A673 (cell line): ENCODE measurements at regions not wholly inside any gene's neighbourhood (a gene's known extent, or its start where the extent isn't known, plus 50 kb on each side); places are given as distances from the start of the nearest gene placed in this dataset.

ENCODE experiments used
- BruUV-seq: library from RNA; stranded (reverse); fragments of 400-500 nt; replicated peaks from 2 replicates; lab custom pipeline; 2021; lab: Mats Ljungman, UMichigan
- CTCF ChIA-PET: fragments of 300-600 bp; sonication (Branson Sonifier 250); formaldehyde crosslinking; loops from one replicate; lab custom pipeline; 2022; ENCODE audit warnings: antibody characterized with exemption; lab: Charles Lee
- POLR2A ChIA-PET: fragments of 300-600 bp; sonication (Branson Sonifier 250); formaldehyde crosslinking; loops from one replicate; lab custom pipeline; 2022; ENCODE audit warnings: antibody characterized with exemption; ENCODE audit not compliant: low non-redundant PET; lab: Charles Lee
- DNase-seq: peaks from one replicate; pipeline ENCODE4 v3.0.0-alpha.2; 2015; ENCODE audit warnings: low spot score
- H3K27ac ChIP-seq: fragments of 200-600 bp; sonication (generic); 2 replicates; pipeline ENCODE4 v1.5.1; 2016; ENCODE audit warnings: mixed run types, low read depth, mild to moderate bottlenecking, mixed read lengths, antibody characterized with exemption, low read length; ENCODE audit not compliant: poor library complexity, severe bottlenecking
- H3K27me3 ChIP-seq: fragments of 200-600 bp; sonication (generic); replicated peaks from 2 replicates; pipeline ENCODE4 v1.6.1; 2017; ENCODE audit warnings: mixed run types, low read depth, mild to moderate bottlenecking, mixed read lengths, antibody characterized with exemption, low read length; ENCODE audit not compliant: insufficient read depth, poor library complexity
- H3K36me3 ChIP-seq: fragments of 200-600 bp; sonication (generic); 2 replicates; pipeline ENCODE4 v1.6.1; 2016; ENCODE audit warnings: mixed run types, mild to moderate bottlenecking, mixed read lengths, antibody characterized with exemption, low read length; ENCODE audit not compliant: insufficient read depth, poor library complexity, severe bottlenecking
- H3K4me1 ChIP-seq: fragments of 200-600 bp; sonication (generic); 2 replicates; pipeline ENCODE4 v1.6.1; 2017; ENCODE audit warnings: mixed run types, mild to moderate bottlenecking, mixed read lengths, antibody characterized with exemption, low read length; ENCODE audit not compliant: insufficient read depth, poor library complexity, severe bottlenecking
- H3K4me3 ChIP-seq: fragments of 200-600 bp; sonication (generic); 2 replicates; pipeline ENCODE4 v1.5.1; 2016; ENCODE audit warnings: low read depth, mixed run types, mild to moderate bottlenecking, mixed read lengths, low read length; ENCODE audit not compliant: poor library complexity, severe bottlenecking
- H3K9me3 ChIP-seq: fragments of 200-600 bp; sonication (generic); 2 replicates; pipeline ENCODE4 v1.6.1; 2016; ENCODE audit warnings: mixed run types, low read depth, mild to moderate bottlenecking, mixed read lengths, antibody characterized with exemption, low read length; ENCODE audit not compliant: poor library complexity, severe bottlenecking
- CTCF ChIP-seq: fragments of 300-800, 200-600 bp; sonication (generic); conservative IDR thresholded peaks from 2 replicates; pipeline ENCODE4 v1.5.1; 2017; ENCODE audit warnings: low read depth, mild to moderate bottlenecking, antibody characterized with exemption, low read length, moderate library complexity, mixed read lengths
- EZH2 ChIP-seq: fragments of 200-600 bp; sonication (generic); IDR thresholded peaks from 2 replicates; pipeline ENCODE4 v1.6.1; 2017; ENCODE audit warnings: borderline replicate concordance, low read depth, mild to moderate bottlenecking, mixed read lengths, antibody characterized with exemption, low read length; ENCODE audit not compliant: poor library complexity, severe bottlenecking
- intact Hi-C: fragments of 100-400 bp; cut with micrococcal nuclease; formaldehyde crosslinking; loops from one replicate; pipeline ENCODE4 v1.10.0; 2022; ENCODE audit not compliant: unreplicated experiment

GRCh38 chr15:97026781-97027180 is 696.3 kb downstream of the NR2F2 start:
- peaks cover 11% of the 10 kb centered on the region for H3K9me3 ChIP-seq
- CTCF ChIA-PET = no interaction called here

DNA sequence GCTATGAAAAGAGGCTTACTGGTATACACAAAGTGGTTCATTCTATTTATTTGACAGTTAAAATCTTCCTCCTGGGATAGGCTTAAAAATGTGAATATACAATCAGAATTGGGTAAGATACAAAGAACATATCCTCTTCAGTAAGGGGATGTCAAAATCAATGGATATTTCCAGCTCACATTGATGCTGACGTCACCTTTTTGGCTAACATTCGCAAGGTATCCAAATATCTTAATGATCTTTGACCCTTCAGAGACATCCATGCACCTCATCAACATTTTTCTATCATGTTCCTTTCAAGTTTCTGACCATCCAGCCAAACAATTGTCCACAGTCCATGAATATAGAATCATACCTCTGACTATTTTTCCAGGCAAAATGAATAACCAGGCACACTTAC is 697.3 kb downstream of the NR2F2 start:
- no peaks in the 10 kb centered on the region for H3K36me3 ChIP-seq
- H3K27ac ChIP-seq = no peak overlapping the region
- no peak overlapping the region for H3K4me3 ChIP-seq
- no TSS peak for BruUV-seq
- H3K27me3 ChIP-seq = no peaks in the 10 kb centered on the region
- H3K4me1 ChIP-seq = peaks cover 8% of the 10 kb centered on the region
- intact Hi-C loops = no loop called here
- H3K9me3 ChIP-seq = peaks cover 11% of the 10 kb centered on the region
- ChIA-PET POLR2A (no interaction called here), CTCF (no interaction called here)
- no peak for TF ChIP-seq CTCF
- TF ChIP-seq EZH2 = no peak
- DNase-seq = no peak

More at GRCh38 chr15:97026781-97027180, 696.3 kb downstream of the NR2F2 start:
- no peak overlapping the region for H3K27ac ChIP-seq
- BruUV-seq = no TSS peak
- POLR2A ChIA-PET = no interaction called here
- TF ChIP-seq EZH2 (no peak), CTCF (no peak)
- H3K36me3 ChIP-seq = no peaks in the 10 kb centered on the region
- H3K27me3 ChIP-seq = no peaks in the 10 kb centered on the region
- DNase-seq = no peak
- no peak overlapping the region for H3K4me3 ChIP-seq
- peaks cover 11% of the 10 kb centered on the region for H3K4me1 ChIP-seq
- intact Hi-C loops = no loop called here

- intact Hi-C loops = no loop called here
- CTCF ChIA-PET = no interaction called here
- peaks cover 13% of the 10 kb centered on the region for H3K9me3 ChIP-seq
- no peaks in the 10 kb centered on the region for H3K4me1 ChIP-seq
- POLR2A ChIA-PET = no interaction called here
- H3K27me3 ChIP-seq = no peaks in the 10 kb centered on the region
- H3K36me3 ChIP-seq = no peaks in the 10 kb centered on the region
- no peak for TF ChIP-seq CTCF
- no peak for TF ChIP-seq EZH2
- DNase-seq = no peak
- BruUV-seq = no TSS peak
- H3K4me3 ChIP-seq = no peak overlapping the region
- no peak overlapping the region for H3K27ac ChIP-seq
Measured at GRCh38 chr15:97030251-97030650, 699.8 kb downstream of the NR2F2 start.
